Brain pericyte (primary cell): ENCODE measurements at regions not wholly inside any gene's neighbourhood (a gene's known extent, or its start where the extent isn't known, plus 50 kb on each side); places are given as distances from the start of the nearest gene placed in this dataset.
"Not testable (repeated sequence)": the region's sequence is repeated elsewhere in the genome, so short reads cannot be mapped to it uniquely, and the experiment has no call there.

Experiments used
- DNase-seq: peaks from one replicate; pipeline ENCODE4 v3.0.0-alpha.2; 2012; ENCODE audit warnings: low read depth, low spot score

DNA sequence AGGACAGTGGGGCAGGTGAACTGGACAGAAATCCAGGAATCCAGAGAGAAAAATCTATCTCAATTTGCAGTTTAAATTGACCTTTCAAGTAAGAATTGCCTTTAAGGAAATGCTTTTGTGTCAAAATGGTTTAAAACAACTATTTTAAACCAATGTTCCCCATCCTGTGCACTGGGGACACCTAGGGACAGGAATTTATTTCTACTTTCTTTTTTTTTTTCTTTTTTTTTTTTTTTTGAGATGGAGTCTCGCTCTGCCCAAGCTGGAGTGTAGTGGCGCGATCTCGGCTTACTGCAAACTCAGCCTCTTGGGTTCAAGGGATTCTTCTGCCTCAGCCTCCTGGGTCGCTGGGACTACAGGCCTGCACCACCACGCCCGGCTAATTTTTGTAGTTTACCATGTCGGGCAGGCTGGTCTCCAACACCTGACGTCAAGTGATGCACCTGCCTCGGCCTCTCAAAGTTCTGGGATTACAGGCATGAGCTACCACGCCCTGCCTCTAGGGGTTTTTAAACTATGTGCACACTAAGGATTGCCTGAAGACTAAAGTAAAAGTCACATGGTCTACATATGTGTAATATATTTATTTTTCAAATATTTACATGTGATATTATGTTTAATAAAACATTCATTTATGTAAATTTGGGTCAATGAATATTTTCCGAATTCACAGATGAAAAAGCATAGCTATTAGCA is 1213.4 kb downstream of the STIM2 start:
- DNase-seq: no peak

DNA sequence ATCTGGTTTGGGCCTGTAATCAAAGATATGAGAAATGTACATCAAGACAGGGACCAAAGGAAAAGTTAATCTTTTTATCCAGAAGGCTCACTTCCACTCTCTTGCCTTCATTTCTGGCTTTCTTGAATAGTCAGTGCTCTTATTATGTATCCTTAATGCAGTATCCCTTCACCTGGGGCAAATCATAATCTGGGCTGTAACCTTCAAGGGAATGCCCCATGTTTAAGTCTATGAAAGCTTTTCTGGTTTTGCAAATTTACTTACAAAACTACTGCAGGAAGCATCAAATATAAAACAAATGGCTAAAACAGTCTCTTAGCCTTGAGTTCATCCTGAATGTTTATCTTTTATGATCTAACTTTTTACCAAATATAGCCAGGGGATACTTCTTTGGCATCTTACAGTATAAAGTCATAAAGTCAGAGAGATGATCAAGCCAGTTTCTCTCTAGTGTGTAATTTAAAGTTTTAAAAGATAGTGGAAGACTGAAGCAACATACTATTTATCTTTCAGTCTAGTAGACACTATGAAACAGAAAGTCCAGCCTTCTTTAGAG is 1214.8 kb downstream of the STIM2 start:
- no peak for DNase-seq

DNA sequence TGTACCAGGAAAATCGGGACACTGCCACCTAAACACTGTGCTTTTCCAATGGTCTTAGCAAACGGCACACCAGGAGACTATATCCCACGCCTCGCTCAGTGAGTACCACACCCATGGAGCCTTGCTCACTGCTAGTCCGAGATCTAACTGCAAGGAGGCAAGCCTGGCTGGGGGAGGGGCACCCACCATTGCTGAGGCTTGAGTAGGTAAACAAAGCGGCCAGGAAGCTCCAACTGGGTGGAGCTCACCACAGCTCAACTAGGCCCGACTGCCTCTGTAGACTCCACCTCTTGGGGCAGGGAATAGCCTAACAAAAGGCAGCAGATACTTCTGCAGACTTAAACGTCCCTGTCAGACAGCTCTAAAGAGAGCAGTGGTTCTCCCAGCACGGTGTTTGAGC is 1216.6 kb downstream of the STIM2 start:
- not testable (repeated sequence) for DNase-seq

DNA sequence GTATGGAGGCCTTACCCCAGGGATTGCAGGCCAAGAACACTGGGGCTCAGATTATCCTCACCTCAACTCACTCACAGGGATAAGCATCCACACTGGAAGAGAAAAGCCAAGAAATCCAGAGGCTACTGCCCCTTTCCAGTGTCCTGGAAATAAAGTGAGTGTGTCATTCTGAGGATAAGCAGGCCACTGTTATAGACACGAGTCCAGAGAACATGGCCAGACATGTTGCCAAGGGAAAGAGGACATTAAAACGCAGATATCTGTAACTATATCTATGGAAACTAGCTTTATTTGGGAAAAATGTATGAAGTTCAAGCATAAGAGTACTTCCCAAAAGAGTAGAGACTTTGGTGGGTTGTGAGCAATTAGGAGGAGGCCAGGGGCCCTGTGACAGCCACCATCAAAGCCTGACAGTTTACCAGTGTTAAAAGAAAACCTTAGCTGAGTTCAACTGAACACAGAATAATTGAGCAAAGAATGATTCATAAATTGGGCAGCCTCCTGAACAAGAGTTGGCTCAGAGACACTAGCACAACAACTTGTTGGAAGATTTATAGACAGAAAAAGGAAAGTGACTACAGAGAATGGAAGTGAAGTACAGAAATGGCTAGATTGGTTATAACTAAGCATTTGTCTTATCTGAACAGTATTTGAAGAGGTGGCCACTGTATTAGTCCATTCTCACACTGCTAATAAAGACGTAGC is 1222.2 kb downstream of the STIM2 start:
- DNase-seq: no peak

DNA sequence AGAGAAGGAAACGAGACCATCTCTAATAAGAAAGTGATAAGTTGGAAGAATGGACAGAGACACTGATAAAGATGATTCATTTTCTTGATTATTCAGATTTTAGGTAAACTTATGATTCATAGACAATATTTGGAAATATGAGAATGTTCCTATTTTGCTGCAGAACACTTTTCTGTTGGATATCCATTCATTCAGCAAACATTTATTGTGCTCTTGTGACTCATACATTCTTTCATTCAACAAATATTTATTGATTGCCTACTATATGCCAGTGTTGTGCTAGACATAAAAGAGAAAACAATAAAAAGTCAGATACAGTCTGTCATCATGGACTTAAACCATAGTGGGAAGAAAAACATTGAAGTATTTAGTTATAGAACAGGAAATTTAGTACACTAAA is 1232.0 kb downstream of the STIM2 start:
- no peak for DNase-seq

DNA sequence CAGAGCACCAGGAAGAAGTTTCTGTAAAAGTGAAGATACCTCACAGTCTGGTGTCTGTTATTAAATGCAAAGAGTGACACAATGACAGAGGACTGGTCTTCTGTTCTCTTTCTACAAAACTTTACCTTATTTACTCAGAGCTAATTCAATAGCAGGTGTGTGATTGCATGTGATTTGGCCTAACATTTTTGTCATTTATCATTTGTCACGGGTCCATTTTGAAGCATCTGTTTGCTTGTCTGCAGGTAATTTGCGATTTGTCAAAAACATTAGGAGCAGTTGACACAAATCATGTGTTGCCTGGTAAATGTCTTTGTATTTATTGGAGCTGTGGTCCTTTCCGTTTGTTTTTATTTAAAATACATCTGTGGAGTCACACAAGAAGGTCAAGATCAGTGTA is 1232.4 kb downstream of the STIM2 start:
- no peak for DNase-seq

DNA sequence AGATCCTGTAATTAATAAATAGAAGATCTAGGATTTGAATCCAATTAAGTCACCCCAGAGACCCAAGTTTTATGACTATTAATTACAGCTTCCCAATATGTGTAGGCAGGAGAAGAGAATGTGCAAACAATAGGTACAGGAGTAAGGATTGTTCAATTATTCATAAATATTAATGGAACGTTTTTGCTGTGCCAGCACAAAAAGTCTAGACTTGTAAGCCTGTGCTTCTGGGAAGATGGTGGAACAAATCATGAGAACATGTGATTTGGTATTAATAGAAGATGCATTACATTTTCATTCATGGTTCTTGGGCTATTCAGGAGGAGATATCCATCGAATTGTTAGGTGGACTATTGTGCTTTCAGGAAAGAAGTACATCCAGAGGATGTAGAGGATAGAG is 1240.9 kb downstream of the STIM2 start:
- DNase-seq: no peak

DNA sequence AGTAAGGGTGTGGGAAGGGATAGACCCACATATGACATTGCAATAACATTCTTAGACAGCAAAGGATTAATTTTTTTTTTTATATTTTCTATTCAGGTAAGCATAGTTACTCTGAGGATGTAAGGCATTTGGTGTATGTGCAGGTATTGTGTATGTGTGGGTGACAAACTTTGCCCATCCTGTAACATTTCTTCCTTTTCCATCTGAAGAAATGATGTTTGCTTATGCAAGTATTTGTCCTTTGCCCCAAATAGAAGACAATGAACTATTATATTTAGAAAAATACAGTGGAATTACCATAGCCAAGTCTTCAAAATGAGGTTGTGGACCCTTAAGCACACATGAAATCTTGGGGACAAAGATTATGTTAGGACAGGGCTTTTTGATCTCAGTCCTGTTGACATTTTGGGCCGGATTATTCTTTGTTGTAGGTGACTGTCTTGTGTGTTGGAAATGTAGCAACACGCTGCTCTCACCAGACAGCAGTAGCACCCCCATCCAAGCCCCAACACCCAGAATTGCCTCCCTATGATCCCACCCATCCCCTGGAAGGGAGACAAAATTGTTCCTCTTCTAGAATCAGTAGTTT is 1244.7 kb downstream of the STIM2 start:
- no peak for DNase-seq

DNA sequence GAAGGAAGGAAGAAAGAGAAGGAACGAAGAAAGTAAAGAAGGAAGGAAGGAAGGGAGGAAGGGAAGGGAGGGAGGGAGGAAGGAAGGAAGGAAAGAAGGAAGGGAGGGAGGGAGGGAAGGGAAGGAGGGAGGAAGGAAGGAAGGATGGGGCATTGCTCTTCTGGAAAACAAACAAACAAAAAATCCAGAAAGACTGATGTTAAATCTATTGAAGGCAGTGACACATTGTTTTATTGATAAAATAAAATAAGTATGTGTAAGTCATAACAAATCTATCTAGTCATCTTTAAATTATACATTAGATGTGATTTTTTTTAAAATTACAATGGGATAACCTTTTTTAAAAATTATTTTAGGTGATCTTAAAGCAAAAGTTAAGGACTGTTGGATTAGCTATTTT is 1245.5 kb downstream of the STIM2 start:
- no peak for DNase-seq

DNA sequence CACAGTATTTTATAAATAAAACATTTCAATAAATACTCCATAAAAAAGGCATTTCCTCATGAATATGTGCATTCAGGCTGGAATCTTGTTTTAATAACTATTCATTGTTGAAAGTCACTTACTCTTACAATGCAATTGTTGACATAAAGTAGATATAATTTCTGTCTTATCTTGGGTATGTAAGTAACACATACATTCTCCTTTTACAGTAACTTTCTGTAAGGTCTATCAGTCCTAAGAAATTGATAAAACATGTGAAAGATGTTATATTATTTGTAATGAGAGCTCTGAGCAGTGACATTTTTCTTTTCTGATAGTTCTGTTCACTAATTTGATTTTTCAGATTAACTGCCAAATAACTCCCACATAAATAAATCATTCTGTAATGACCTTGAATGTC is 1249.2 kb downstream of the STIM2 start:
- no peak for DNase-seq

DNA sequence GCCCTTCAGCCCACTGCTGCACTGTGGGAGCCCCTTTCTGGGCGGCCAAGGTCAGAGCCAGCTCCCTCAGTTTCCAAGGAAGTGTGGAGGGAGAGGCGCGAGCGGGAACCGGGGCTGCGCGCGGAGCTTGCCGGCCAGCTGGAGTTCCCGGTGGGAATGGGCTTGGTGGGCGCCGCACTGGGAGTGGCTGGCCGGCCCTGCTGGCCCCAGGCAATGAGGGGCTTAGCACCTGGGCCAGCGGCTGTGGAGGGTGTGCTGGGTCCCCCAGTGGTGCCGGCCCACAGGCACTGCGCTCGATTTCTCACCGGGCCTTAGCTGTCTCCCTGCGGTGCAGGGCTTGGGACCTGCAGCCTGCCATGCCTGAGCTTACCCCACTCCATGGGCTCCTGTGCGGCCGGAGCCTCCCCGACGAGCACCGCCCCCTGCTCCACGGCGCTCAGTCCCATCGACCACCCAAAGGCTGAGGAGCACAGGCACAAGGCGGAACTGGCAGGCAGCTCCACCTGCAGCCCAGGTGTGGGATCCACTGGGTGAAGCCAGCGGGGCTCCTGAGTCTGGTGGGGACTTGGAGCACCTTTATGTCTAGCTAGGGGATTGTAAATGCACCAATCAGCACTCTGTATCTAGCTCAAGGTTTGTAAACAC is 1252.2 kb downstream of the STIM2 start:
- not testable (repeated sequence) for DNase-seq

DNA sequence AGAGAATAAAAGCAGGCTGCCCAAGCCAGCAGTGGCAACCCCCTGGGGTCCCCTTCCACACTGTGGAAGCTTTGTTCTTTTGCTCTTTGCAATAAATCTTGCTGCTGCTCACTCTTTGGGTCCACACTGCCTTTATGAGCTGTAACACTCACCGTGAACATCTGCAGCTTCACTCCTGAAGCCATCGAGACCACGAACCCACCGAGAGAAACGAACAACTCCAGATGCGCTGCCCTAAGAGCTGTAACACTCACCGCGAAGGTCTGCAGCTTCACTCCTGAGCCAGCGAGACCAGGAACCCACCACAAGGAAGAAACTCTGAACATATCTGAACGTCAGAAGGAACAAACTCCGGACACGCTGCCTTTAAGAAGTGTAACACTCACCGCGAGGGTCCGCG is 1252.9 kb downstream of the STIM2 start:
- DNase-seq: not testable (repeated sequence)

DNA sequence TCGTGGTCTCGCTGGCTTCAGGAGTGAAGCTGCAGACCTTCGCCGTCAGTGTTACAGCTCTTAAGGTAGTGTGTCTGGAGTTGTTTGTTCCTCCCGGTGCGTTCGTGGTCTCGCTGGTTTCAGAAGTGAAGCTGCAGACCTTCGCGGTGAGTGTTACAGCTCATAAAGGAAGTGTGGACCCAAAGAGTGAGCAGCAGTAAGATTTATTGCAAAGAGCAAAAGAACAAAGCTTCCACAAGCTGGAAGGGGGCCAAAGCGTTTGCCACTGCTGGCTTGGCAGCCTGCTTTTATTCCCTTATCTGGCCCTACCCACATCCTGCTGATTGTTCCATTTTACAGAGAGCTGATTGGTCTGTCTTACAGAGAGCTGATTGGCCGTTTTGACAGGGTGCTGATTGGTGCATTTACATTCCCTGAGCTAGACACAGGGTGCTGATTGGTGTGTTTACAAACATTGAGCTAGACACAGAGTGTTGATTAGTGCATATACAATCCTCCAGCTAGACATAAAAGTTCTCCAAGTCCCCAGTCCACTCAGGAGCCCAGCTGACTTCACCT is 1256.0 kb downstream of the STIM2 start:
- not testable (repeated sequence) for DNase-seq

DNA sequence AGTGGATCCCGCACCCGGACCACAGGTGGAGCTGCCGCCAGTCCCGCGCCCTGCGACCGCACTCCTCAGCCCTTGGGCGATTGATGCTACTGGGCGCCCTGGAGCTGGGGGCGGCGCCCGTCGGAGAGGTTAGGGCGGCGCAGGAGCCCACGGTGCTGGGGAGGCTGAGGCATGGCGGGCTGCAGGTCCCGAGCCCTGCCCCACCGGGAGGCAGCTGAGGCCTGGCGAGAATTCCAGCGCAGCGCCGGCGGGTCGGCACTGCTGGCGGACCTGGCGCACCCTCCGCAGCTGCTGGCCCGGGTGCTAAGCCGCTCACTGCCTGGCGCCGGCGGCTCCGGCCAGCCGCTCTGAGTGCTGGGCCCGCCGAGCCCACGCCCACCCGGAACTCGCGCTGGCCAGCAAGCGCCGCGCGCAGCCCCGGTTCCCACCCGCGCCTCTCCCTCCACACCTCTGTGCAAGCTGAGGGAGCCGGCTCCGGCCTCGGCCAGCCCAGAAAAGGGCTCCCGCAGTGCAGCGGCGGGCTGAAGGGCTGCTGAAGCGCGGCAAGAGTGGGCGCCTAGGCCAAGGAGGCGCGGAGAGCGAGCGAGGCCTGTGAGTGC is 1256.5 kb downstream of the STIM2 start:
- DNase-seq: no peak

DNA sequence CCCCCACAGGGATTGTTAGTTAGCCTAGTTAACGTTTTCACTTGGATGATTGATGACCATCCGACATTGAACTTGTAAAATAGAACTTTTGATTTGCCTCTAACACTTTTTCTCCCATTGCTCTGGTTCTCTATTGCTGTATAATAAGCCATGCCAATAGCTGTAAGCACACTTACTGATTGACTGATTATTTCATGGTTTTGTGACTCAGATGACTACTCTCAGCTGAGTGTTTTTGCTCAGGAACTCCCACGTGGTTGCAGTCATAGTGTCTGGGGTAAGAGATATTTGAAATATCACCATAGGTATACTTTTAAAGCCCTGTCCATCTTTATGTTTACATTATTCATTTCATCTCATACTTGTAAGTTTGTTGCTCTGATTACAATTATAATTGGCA is 1285.5 kb downstream of the STIM2 start:
- DNase-seq: no peak

DNA sequence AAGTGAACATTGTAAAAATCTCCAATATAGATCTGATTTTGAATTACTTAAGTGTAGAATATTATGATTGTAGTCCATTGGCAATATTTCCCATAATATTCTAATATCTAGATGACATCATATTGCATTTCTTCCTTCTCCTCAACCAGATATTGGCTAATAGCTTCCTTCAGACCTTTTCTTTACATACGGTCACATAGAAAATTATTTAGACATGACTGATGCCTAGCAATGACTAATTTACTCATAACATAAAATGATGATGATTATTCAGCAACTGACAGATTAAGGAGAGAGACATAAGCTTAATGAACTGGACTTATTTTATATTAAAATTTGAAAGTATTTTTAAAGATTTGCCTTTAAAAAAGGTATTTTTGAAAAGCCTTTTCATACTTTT is 1287.6 kb downstream of the STIM2 start:
- DNase-seq: no peak

DNA sequence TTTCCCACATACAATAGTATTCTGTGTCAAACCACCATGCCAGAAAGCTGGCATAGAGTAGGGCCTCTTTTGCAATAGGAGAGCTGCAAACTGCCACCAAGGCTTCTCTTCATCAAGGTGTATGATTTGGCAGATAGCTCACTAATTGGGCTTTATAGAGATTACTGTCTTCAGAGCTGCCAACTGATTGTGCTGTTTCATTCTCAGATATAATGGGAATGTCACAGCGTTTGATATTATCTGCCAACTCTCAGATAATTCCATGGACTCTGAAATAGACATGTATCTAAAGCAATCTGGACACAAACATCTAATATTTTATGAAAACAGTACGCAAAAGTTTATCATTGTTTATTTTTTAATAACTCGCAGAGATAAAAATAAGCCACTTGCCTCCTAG is 1289.1 kb downstream of the STIM2 start:
- DNase-seq: no peak

DNA sequence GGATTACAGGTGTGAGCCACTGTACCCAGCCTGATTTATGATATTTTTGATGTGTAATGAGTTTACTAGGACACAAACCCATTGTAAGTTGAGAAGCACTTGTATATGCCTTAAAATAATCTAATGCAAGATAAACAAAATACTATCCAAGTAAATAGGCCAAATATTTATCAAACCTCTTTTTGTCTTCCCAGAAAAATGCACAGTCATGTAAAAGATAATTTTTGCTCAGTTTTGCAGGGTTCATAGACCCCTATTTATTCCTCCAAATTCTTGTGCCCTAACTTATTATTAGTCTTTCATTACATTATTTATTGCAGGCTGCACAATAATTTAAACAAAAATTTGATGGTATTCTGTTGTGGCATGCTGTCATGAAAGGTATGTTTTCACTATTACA is 1290.7 kb downstream of the STIM2 start:
- no peak for DNase-seq

DNA sequence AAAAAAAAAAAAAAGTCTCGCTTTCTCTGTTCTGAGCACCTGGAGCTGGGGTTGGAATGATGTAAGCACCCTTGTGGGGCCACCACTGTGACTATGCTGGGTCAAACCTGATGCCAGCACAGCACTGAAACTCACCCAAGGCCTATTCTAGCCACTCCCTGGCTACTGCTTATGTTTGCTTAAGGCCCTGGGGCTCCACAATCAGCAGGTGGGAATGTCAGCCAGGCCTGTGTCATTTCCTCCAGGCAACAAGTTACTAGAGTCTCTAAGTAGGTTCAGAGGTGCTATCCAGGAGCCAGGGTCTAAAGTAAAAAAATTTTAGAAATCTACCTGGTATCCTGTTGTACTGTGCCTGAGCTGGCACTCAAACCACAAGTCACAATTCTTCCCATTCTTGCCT is 1306.8 kb downstream of the STIM2 start:
- DNase-seq: no peak

DNA sequence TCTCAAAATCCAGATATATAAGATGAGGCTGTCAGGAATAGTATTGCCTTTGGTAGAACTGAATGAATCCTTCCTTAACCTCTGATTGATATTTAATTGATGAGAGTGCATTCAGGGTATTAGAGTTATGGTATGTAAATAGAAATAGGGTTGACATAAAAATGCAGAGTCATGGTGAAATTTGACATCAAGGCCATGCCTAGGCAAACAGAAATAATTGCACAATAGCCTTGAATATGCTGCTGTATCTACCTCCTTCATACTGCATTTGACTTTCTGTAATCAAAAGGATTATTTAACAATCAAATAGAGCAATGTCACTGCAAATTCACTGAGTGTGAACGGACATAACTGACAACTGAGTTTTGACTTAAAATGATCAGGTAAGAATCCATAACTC is 1316.3 kb downstream of the STIM2 start:
- no peak for DNase-seq

DNA sequence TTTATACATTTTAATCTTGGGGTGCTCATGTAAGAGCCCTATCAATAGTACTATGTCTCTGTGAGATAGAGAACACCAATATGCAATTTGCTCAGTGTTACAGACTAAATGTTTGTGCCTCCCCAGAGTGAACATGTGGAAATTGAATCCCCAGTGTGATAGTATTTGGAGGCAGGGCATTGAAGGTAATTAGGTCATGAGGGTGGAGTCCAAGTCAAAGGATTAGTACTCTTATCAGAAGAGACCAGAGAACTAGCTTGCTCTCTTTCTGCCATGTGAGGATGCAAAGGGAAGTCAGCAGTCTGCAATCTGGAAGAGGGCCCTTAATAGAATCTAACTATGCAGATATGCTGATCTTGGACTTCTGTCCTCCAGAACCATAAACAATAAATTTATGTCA is 1317.0 kb downstream of the STIM2 start:
- DNase-seq: no peak

DNA sequence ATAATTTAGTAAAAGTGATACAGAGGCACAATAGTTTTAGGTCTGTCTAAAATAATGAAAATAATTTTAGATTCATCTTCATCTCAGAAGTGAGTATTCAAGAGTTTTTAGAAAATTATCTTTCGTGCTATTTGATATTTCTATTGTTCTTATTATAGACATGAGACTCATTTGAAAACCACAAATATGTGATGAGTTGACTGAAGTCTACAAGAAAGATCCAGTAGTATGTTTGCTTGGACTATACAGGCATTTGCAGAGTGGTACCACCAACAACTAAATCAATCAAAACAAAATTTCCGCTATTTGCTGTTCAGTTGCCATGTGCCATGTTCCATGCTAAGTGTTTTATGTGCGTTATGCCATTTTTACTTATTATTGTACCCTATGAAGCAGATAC is 1318.5 kb downstream of the STIM2 start:
- no peak for DNase-seq
